GM19043 (cell line): ENCODE measurements at regions not wholly inside any gene's neighbourhood (a gene's known extent, or its start where the extent isn't known, plus 50 kb on each side); places are given as distances from the start of the nearest gene placed in this dataset.
A peak's percentile ranks its signal among the peaks of the same experiment; 100 is the strongest.
"Not testable (repeated sequence)": the region's sequence is repeated elsewhere in the genome, so short reads cannot be mapped to it uniquely, and the experiment has no call there.

Source experiments
- ATAC-seq: cut with Tn5 transposase; IDR thresholded peaks from one replicate; pipeline ENCODE4 v1.9.1; 2021; ENCODE audit warnings: low read depth; ENCODE audit not compliant: unreplicated experiment

- peak; percentile 34 for ATAC-seq
Measured at GRCh38 chr2:196275646-196276352, 104.4 kb upstream of the STK17B start.

- no peak for ATAC-seq
Measured at GRCh38 chr2:196276421-196276820, 105.0 kb upstream of the STK17B start.

DNA sequence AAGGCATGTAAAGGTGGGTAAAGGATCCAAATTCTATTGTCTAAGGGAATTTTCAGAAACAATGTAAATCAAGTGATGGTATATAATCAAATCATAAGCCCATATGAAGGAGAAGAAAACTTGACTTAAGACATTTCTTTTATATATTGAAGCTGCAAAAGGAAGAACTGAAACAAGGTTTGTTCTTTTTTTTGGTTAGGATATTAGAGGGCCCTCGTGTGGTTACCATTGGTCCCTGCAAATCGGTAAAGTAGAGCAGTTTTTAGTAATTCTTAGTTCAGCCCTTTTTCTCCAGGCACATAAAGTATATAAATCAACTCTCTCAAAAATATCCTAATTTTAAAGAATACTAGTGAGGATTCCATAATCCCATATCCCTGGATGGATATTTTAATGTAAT is 105.6 kb upstream of the STK17B start:
- no peak for ATAC-seq

- ATAC-seq: no peak
Measured at GRCh38 chr2:196278491-196278911, 107.1 kb upstream of the STK17B start.

- ATAC-seq: no peak
Measured at GRCh38 chr2:196279541-196279940, 108.2 kb upstream of the STK17B start.

GRCh38 chr2:196284144-196284844 is 112.9 kb upstream of the STK17B start:
- no peak for ATAC-seq

DNA sequence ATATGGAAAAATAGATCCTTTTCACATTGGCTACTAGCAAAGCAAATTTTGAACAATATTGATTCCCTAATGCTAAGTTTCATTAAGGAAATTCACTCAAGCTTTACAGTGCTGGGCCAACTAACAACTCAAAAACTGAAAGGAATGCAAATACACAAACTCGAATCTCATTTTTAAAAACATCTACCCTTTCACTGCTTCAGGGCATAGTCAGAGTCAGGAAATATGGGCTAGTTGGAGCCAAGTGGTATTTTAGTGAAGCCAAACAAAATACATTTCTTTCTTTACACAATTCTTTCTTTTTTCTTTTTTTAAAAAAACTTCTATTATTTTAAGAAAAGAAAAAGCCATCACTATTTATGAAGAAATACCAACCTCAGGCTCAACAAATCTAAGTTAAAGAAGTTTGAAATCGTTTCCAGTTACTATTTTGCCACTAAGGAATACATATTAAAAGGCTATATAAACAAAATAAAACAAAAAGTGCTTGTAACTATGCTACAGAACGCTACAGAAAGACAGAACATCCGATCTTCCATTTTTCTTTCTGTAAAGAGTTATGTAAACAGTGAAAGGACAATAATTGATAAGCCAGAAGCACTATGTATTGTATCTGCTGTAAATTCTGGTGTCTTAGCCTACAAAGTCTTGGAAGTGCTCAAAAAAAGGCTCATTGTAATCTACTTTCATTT is 113.6 kb upstream of the STK17B start:
- no peak for ATAC-seq

GRCh38 chr2:196286821-196287220 is 115.4 kb upstream of the STK17B start:
- peak; percentile 36 for ATAC-seq

DNA sequence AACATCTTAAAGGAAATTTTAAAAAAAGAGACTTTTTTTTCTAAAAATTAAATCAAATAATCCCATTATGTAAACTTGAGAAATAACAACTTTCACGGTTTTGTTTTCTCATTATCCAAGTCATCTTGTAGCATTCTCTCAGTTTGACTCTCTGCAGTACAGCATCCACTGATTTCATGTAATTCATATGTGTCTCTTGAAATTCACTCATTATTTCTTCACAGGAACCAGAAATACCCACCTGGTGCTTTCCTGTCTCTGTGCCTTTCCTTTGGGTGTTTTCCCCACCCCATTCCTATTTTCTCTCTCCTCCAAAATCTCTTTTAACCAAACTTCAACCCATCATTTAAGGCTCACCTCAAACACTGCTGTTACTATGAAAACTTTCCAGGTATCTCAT is 116.1 kb upstream of the STK17B start:
- no peak for ATAC-seq

GRCh38 chr2:196288006-196288538 is 116.7 kb upstream of the STK17B start:
- ATAC-seq: no peak

- ATAC-seq: peak; percentile 38
Measured at GRCh38 chr2:196289000-196289399, 117.6 kb upstream of the STK17B start.

- ATAC-seq: no peak
Measured at GRCh38 chr2:196290136-196290535, 118.8 kb upstream of the STK17B start.

GRCh38 chr2:196290569-196290968 is 119.2 kb upstream of the STK17B start:
- ATAC-seq: no peak

- ATAC-seq: no peak
Measured at GRCh38 chr2:196291426-196291825, 120.0 kb upstream of the STK17B start.

GRCh38 chr2:196291873-196292800 is 120.8 kb upstream of the STK17B start:
- ATAC-seq: peak; percentile 43

GRCh38 chr2:196293751-196294515 is 122.6 kb upstream of the STK17B start:
- ATAC-seq: no peak

- no peak for ATAC-seq
Measured at GRCh38 chr2:196294516-196294909, 123.1 kb upstream of the STK17B start.

DNA sequence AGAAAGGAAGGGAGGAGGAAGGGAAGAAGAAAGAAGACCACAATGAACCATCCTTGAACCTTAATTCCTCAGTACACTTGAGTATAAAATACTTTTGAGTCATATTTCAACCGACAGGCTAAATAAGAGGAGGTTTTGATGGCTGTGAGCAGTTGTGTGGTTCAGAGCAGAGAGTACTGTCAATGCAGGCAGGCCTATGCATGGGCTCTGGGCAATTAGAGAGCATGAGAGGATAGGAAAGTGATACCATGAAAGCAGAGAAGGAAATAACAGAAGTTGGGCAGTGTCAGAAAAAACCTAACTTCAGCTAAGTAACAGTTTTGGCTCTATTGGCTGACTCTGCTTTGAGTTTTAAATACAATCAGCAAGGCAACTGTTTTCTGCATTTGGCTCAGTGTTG is 123.6 kb upstream of the STK17B start:
- no peak for ATAC-seq

- ATAC-seq: not testable (repeated sequence)
Measured at GRCh38 chr2:196298106-196298723, 126.8 kb upstream of the STK17B start.
